ENCODE measurements at regions not wholly inside any gene's neighbourhood (a gene's known extent, or its start where the extent isn't known, plus 50 kb on each side); places are given as distances from the start of the nearest gene placed in this dataset.

DNA sequence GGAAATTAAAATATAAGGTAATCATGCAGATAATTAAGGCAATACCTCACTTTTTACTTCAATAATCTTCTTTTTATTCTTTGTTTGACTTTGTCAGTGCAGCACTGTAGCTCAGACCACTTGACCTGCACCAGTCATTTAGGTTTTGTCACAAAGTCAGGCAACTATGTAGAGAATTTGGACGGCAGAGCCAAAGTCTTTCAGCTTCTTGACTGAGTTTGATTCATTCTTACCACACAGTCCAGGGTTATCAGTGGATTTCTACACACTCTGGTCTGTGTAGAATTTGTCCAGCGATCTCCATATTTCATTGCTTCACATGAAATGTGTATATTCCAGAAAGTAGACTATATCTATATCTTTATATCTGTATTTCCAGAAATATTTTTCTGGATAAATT lies 107.3 kb downstream of the TFAP2B start:
- in situ Hi-C loops (cut with MboI) = no loop called here

More for the DNA sequence above, 107.3 kb downstream of the TFAP2B start:
- intact Hi-C loops (cut with micrococcal nuclease; ENCODE audit: unreplicated experiment) = no loop called here
- Histone ChIP-seq H3K4me3 (no peak overlapping the region), H3K9ac (ENCODE audit: control insufficient read depth, insufficient read depth, low read length) (no peak overlapping the region), H3K36me3 (ENCODE audit: control insufficient read depth in 2 of 2, insufficient read depth in 2 of 2, low read length in 1 of 2) (no peaks in the 10 kb centered on the region), H3K79me2 (ENCODE audit: control insufficient read depth, insufficient read depth, low read length) (no peaks in the 10 kb centered on the region), H2AFZ (ENCODE audit: control insufficient read depth, low read depth, low read length) (no peak overlapping the region), H3K27me3 (replicated peaks in 1 of 2; ENCODE audit: control insufficient read depth in 2 of 2, insufficient read depth in 2 of 2, low read length in 1 of 2) (no peaks in the 10 kb centered on the region), H3K4me2 (ENCODE audit: control insufficient read depth, insufficient read depth) (no peak overlapping the region), H3K27ac (ENCODE audit: control insufficient read depth, insufficient read depth) (no peak overlapping the region), H3K9me3 (replicated peaks; ENCODE audit: control insufficient read depth, insufficient read depth, low read length) (no peaks in the 10 kb centered on the region), H3K4me1 (ENCODE audit: control insufficient read depth, insufficient read depth, low read length) (no peaks in the 10 kb centered on the region), H4K20me1 (ENCODE audit: control insufficient read depth, insufficient read depth) (no peaks in the 10 kb centered on the region)
- ChIA-PET RAD21 (ENCODE audit: unreplicated experiment) (no interaction called here), POLR2A (no interaction called here), SMC1A (ENCODE audit: uncharacterized antibody, unreplicated experiment) (no interaction called here), CTCF (no interaction called here)
- FAIRE-seq (no peak), ATAC-seq (no peak), DNase-seq (ENCODE audit: low read depth, low spot score) (no peak)
- 0% methylated on average over 2 of the region's 2 CpGs for WGBS (ENCODE audit: insufficient coverage, insufficient replicate concordance, low lambda C conversion rate, missing lambda C conversion rate)
- BruUV-seq (replicated peaks) = no TSS peak
- TF ChIP-seq KAT2A (conservative IDR thresholded peaks at IDR 0.05; ENCODE audit: control insufficient read depth, low read depth, low read length) (no peak), ZNF24 (IDR thresholded peaks at IDR 0.05) (no peak), FOXM1 (IDR thresholded peaks at IDR 0.05; ENCODE audit: low read depth, low read length) (no peak), EP300 (IDR thresholded peaks at IDR 0.05; ENCODE audit: borderline replicate concordance in 1 of 2, control insufficient read depth in 1 of 2, low read depth in 2 of 2, low read length in 2 of 2) (no peak)
- TF ChIP-seq, protein P1, sequence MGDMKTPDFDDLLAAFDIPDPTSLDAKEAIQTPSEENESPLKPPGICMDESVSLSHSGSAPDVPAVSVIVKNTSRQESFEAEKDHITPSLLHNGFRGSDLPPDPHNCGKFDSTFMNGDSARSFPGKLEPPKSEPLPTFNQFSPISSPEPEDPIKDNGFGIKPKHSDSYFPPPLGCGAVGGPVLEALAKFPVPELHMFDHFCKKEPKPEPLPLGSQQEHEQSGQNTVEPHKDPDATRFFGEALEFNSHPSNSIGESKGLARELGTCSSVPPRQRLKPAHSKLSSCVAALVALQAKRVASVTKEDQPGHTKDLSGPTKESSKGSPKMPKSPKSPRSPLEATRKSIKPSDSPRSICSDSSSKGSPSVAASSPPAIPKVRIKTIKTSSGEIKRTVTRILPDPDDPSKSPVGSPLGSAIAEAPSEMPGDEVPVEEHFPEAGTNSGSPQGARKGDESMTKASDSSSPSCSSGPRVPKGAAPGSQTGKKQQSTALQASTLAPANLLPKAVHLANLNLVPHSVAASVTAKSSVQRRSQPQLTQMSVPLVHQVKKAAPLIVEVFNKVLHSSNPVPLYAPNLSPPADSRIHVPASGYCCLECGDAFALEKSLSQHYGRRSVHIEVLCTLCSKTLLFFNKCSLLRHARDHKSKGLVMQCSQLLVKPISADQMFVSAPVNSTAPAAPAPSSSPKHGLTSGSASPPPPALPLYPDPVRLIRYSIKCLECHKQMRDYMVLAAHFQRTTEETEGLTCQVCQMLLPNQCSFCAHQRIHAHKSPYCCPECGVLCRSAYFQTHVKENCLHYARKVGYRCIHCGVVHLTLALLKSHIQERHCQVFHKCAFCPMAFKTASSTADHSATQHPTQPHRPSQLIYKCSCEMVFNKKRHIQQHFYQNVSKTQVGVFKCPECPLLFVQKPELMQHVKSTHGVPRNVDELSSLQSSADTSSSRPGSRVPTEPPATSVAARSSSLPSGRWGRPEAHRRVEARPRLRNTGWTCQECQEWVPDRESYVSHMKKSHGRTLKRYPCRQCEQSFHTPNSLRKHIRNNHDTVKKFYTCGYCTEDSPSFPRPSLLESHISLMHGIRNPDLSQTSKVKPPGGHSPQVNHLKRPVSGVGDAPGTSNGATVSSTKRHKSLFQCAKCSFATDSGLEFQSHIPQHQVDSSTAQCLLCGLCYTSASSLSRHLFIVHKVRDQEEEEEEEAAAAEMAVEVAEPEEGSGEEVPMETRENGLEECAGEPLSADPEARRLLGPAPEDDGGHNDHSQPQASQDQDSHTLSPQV (IDR thresholded peaks at IDR 0.05) = no peak

Data from GM12878 (cell line).